H1 (cell line): ENCODE measurements at regions not wholly inside any gene's neighbourhood (a gene's known extent, or its start where the extent isn't known, plus 50 kb on each side); places are given as distances from the start of the nearest gene placed in this dataset.
A peak's percentile ranks its signal among the peaks of the same experiment; 100 is the strongest.

Experiments used
- CTCF ChIA-PET: fragments of 300-600 bp; sonication (Branson Sonifier 250); formaldehyde crosslinking; loops from one replicate; lab custom pipeline; 2021; ENCODE audit not compliant: partially characterized antibody; lab: Charles Lee
- POLR2A ChIA-PET: fragments of 300-600 bp; sonication (Branson Sonifier 250); formaldehyde crosslinking; loops from one replicate; lab custom pipeline; 2021; ENCODE audit warnings: inconsistent platforms; ENCODE audit not compliant: partially characterized antibody; lab: Charles Lee
- DNase-seq, 2 experiments: peaks; one replicate each; pipeline versions ENCODE4 v3.0.0 to v3.0.0-alpha.2; 2010 to 2022; ENCODE audit warnings: low spot score in 2 of 2, low read depth in 1 of 2, mixed read lengths in 1 of 2
- FAIRE-seq: peaks from 2 replicates; lab custom pipeline; 2011; peaks lifted over from hg19 to GRCh38; lab: Jason Lieb, UNC
- H2AFZ ChIP-seq: 2 replicates; pipeline ENCODE4 v1.8.1; 2012; ENCODE audit warnings: low read length, inconsistent platforms
- H2AK5ac ChIP-seq: 2 replicates; pipeline ENCODE4 v1.6.1; 2013; ENCODE audit warnings: low read depth, low read length
- H2BK120ac ChIP-seq: replicated peaks from 2 replicates; pipeline ENCODE3; 2013; ENCODE audit warnings: low read depth, low read length, inconsistent platforms
- H2BK12ac ChIP-seq: 2 replicates; pipeline ENCODE4 v1.6.1; 2013; ENCODE audit warnings: low read depth, low read length
- H2BK15ac ChIP-seq: 2 replicates; pipeline ENCODE4 v1.6.1; 2013; ENCODE audit warnings: low read length
- H2BK20ac ChIP-seq: 2 replicates; pipeline ENCODE4 v1.6.1; 2013; ENCODE audit warnings: low read length
- H2BK5ac ChIP-seq: 2 replicates; pipeline ENCODE4 v1.6.1; 2013; ENCODE audit warnings: low read depth, low read length
- H3K14ac ChIP-seq: 2 replicates; pipeline ENCODE4 v1.6.1; 2013; ENCODE audit warnings: inconsistent platforms; ENCODE audit not compliant: insufficient read length
- H3K18ac ChIP-seq: 2 replicates; pipeline ENCODE4 v1.6.1; 2013; ENCODE audit warnings: low read length; ENCODE audit errors: extremely low read depth
- H3K23ac ChIP-seq: 2 replicates; pipeline ENCODE4 v1.6.1; 2013; ENCODE audit warnings: inconsistent platforms; ENCODE audit not compliant: insufficient read length
- H3K23me2 ChIP-seq: 2 replicates; pipeline ENCODE4 v1.6.1; 2013; ENCODE audit warnings: low read depth, low read length
- H3K27ac ChIP-seq: 2 replicates; pipeline ENCODE4 v1.6.1; 2011; ENCODE audit warnings: low read depth, low read length, inconsistent platforms
- H3K27me3 ChIP-seq, 4 experiments: replicated peaks in 1 of 4; 1 replicate in 1 of 4; 2 replicates in 3 of 4; pipeline versions ENCODE4 v1.6.1 to v1.8.1; 2011 to 2013; ENCODE audit warnings: low read length in 3 of 4, mild to moderate bottlenecking in 3 of 4, inconsistent platforms in 2 of 4, mixed read lengths in 2 of 4, moderate library complexity in 1 of 4; ENCODE audit not compliant: control insufficient read depth in 3 of 4, insufficient read depth in 3 of 4; ENCODE audit errors: extremely low read depth in 1 of 4
- H3K36me3 ChIP-seq, 4 experiments: 2 replicates each; pipeline versions ENCODE4 v1.6.1 to v1.8.1; 2011 to 2013; ENCODE audit warnings: mild to moderate bottlenecking in 4 of 4, low read length in 3 of 4, moderate library complexity in 2 of 4, control low read depth in 1 of 4, inconsistent platforms in 1 of 4; ENCODE audit not compliant: insufficient read depth in 4 of 4, control insufficient read depth in 2 of 4
- H3K4ac ChIP-seq: replicated peaks from 2 replicates; pipeline ENCODE3; 2013; ENCODE audit warnings: low read length, low read depth, mixed read lengths, inconsistent platforms; ENCODE audit not compliant: insufficient read length
- H3K4me1 ChIP-seq, 4 experiments: replicated peaks in 1 of 4; 1 replicate in 1 of 4; 2 replicates in 3 of 4; pipeline versions ENCODE4 v1.6.1 to v1.8.1; 2011 to 2013; ENCODE audit warnings: low read length in 3 of 4, inconsistent platforms in 2 of 4, mixed read lengths in 1 of 4; ENCODE audit not compliant: insufficient read depth in 4 of 4, control insufficient read depth in 3 of 4
- H3K4me2 ChIP-seq, 2 experiments: 2 replicates each; pipeline versions ENCODE4 v1.6.1 to v1.8.1; 2011 to 2013; ENCODE audit warnings: low read depth in 2 of 2, low read length in 2 of 2, control low read depth in 1 of 2, inconsistent platforms in 1 of 2, mild to moderate bottlenecking in 1 of 2; ENCODE audit not compliant: insufficient read depth in 1 of 2
- H3K4me3 ChIP-seq, 4 experiments: fragments of 200-600, 300-600 bp in 1 of 4; sonication (generic), shearing (Covaris generic), sonication (Bioruptor Twin) in 1 of 4; 2 replicates each; pipeline versions ENCODE4 v1.5.1 to v1.8.1; 2011 to 2016; ENCODE audit warnings: low read length in 4 of 4, low read depth in 3 of 4, control low read depth in 2 of 4, inconsistent platforms in 2 of 4, mild to moderate bottlenecking in 2 of 4, mixed read lengths in 1 of 4, moderate library complexity in 1 of 4; ENCODE audit not compliant: insufficient read depth in 2 of 4; ENCODE audit errors: extremely low read depth in 1 of 4
- H3K56ac ChIP-seq: replicated peaks from 2 replicates; pipeline ENCODE3; 2013; ENCODE audit warnings: low read depth, mild to moderate bottlenecking, mixed read lengths, low read length, inconsistent platforms; ENCODE audit not compliant: insufficient read length
- H3K79me1 ChIP-seq: 2 replicates; pipeline ENCODE4 v1.6.1; 2013; ENCODE audit warnings: low read depth, low read length, control low read depth
- H3K79me2 ChIP-seq, 2 experiments: 2 replicates each; pipeline versions ENCODE4 v1.6.1 to v1.8.1; 2012 to 2013; ENCODE audit warnings: low read length in 2 of 2, mild to moderate bottlenecking in 2 of 2, inconsistent platforms in 1 of 2; ENCODE audit not compliant: insufficient read depth in 2 of 2, control insufficient read depth in 1 of 2
- H3K9ac ChIP-seq, 4 experiments: replicated peaks in 1 of 4; 1 replicate in 1 of 4; 2 replicates in 3 of 4; pipeline versions ENCODE4 v1.6.1 to v1.8.1; 2011 to 2013; ENCODE audit warnings: low read depth in 3 of 4, low read length in 3 of 4, control low read depth in 2 of 4, mild to moderate bottlenecking in 2 of 4, moderate library complexity in 2 of 4, inconsistent platforms in 1 of 4; ENCODE audit errors: extremely low read depth in 1 of 4
- H3K9me3 ChIP-seq, 2 experiments: 2 replicates each; pipeline versions ENCODE4 v1.6.1 to v1.8.1; 2012 to 2013; ENCODE audit warnings: mild to moderate bottlenecking in 2 of 2, moderate library complexity in 2 of 2, control low read depth in 1 of 2, inconsistent platforms in 1 of 2, low read depth in 1 of 2, low read length in 1 of 2, mixed read lengths in 1 of 2; ENCODE audit not compliant: insufficient read depth in 2 of 2
- H4K20me1 ChIP-seq, 2 experiments: replicated peaks in 1 of 2; 2 replicates each; pipeline versions ENCODE3 to v1.8.1; 2011 to 2013; ENCODE audit warnings: inconsistent platforms in 2 of 2, low read length in 2 of 2, mild to moderate bottlenecking in 1 of 2; ENCODE audit not compliant: insufficient read depth in 2 of 2, control insufficient read depth in 1 of 2
- H4K5ac ChIP-seq: 2 replicates; pipeline ENCODE4 v1.6.1; 2013; ENCODE audit warnings: low read length, low read depth, mixed read lengths, inconsistent platforms; ENCODE audit not compliant: insufficient read length
- H4K8ac ChIP-seq: 2 replicates; pipeline ENCODE4 v1.8.0; 2013; ENCODE audit warnings: mild to moderate bottlenecking, moderate library complexity, low read length, inconsistent platforms; ENCODE audit not compliant: insufficient read depth; ENCODE audit errors: extremely low read depth
- H4K91ac ChIP-seq: replicated peaks from 2 replicates; pipeline ENCODE3; 2013; ENCODE audit warnings: low read length, mixed read lengths, inconsistent platforms; ENCODE audit not compliant: insufficient read length
- ASH2L ChIP-seq: fragments of 200-600, 300-600 bp; sonication (generic); IDR thresholded peaks from one replicate; pipeline ENCODE4 v1.7.1; 2017; ENCODE audit warnings: low read length
- CEBPB ChIP-seq: IDR thresholded peaks from 2 replicates; pipeline ENCODE4 v1.6.1; 2012; ENCODE audit warnings: low read depth, low read length
- E2F6 ChIP-seq: IDR thresholded peaks from 2 replicates; pipeline ENCODE4 v1.6.1; 2012; ENCODE audit warnings: inconsistent platforms
- EZH2 ChIP-seq: fragments of 200-600 bp; sonication (generic); IDR thresholded peaks from 2 replicates; pipeline ENCODE4 v1.7.1; 2012; ENCODE audit warnings: low read depth, mild to moderate bottlenecking, moderate library complexity, low read length, inconsistent platforms; ENCODE audit not compliant: severe bottlenecking
- KDM1A ChIP-seq: fragments of 200-600, 300-600 bp; sonication (generic); IDR thresholded peaks from 2 replicates; pipeline ENCODE4 v1.7.1; 2016; ENCODE audit warnings: mild to moderate bottlenecking, low read length, borderline replicate concordance
- MAX ChIP-seq: IDR thresholded peaks from 2 replicates; pipeline ENCODE4 v1.6.1; 2012; ENCODE audit warnings: inconsistent platforms
- NRF1 ChIP-seq: IDR thresholded peaks from 2 replicates; pipeline ENCODE4 v1.6.1; 2011; ENCODE audit warnings: mild to moderate bottlenecking, low read depth, low read length, improper control_type of control experiment
- RNF2 ChIP-seq: fragments of 200-900, 300-1000 bp; sonication (generic); IDR thresholded peaks from 2 replicates; pipeline ENCODE4 v1.7.1; 2016; ENCODE audit warnings: borderline replicate concordance, low read depth, mild to moderate bottlenecking, antibody characterized with exemption, low read length; ENCODE audit not compliant: poor library complexity, severe bottlenecking; ENCODE audit errors: missing control alignments
- SAP30 ChIP-seq: fragments of 300-600 bp; sonication (generic); IDR thresholded peaks from 2 replicates; pipeline ENCODE4 v1.7.1; 2012; ENCODE audit warnings: low read length, moderate library complexity, mild to moderate bottlenecking, inconsistent platforms; ENCODE audit not compliant: insufficient read depth, insufficient replicate concordance
- SUZ12 ChIP-seq: fragments of 200-600 bp; sonication (generic); IDR thresholded peaks from 2 replicates; pipeline ENCODE4 v1.6.1; 2012; ENCODE audit warnings: mild to moderate bottlenecking, inconsistent platforms, low read length, moderate library complexity, mixed read lengths
- TBP ChIP-seq: IDR thresholded peaks from 2 replicates; pipeline ENCODE4 v1.6.1; 2011; ENCODE audit warnings: low read depth, low read length, improper control_type of control experiment
- TCF12 ChIP-seq: IDR thresholded peaks from 2 replicates; pipeline ENCODE4 v1.6.1; 2011; ENCODE audit warnings: low read depth, mild to moderate bottlenecking, low read length
- WGBS, 2 experiments: shearing (Covaris generic) in 1 of 2; methylation state at CpG; one replicate each; pipeline versions ENCODE4 v1.1.6 to v1.1.7; 2013 to 2015; ENCODE audit warnings: low lambda C conversion rate in 2 of 2, mixed read lengths in 2 of 2, inconsistent platforms in 1 of 2, low coverage in 1 of 2, missing lambda C conversion rate in 1 of 2; ENCODE audit not compliant: insufficient replicate concordance in 2 of 2, insufficient coverage in 1 of 2, insufficient read length in 1 of 2; ENCODE audit errors: extremely low coverage in 1 of 2, missing lambda C conversion rate in 1 of 2; 5-methylcytosine and 5-hydroxymethylcytosine counted together

- FAIRE-seq = no peak
- Histone ChIP-seq H3K4me2 (no peak overlapping the region), H3K4me1 (peaks cover 4 to 8% (median 6%) of the 10 kb centered on the region in 4 experiments; a peak in 4 of 7 replicates), H3K23ac (no peak overlapping the region), H4K20me1 (no peaks in the 10 kb centered on the region), H3K27ac (no peak overlapping the region), H3K56ac (no peak overlapping the region), H2BK20ac (no peak overlapping the region), H2BK120ac (no peak overlapping the region), H3K36me3 (no peaks in the 10 kb centered on the region), H3K14ac (no peak overlapping the region), H4K8ac (no peak overlapping the region), H2BK15ac (no peak overlapping the region), H2BK12ac (no peak overlapping the region), H4K5ac (no peak overlapping the region), H3K4me3 (no peak overlapping the region), H2BK5ac (no peak overlapping the region), H3K9me3 (no peaks in the 10 kb centered on the region), H3K23me2 (no peaks in the 10 kb centered on the region), H3K18ac (no peak overlapping the region), H3K9ac (no peak overlapping the region), H3K79me1 (no peaks in the 10 kb centered on the region), H2AFZ (peak overlapping the region; percentile 86; the same call in 1 of the 2 replicates), H4K91ac (no peak overlapping the region), H3K4ac (no peak overlapping the region), H3K79me2 (no peaks in the 10 kb centered on the region), H2AK5ac (no peak overlapping the region), H3K27me3 (no peaks in the 10 kb centered on the region)
- ChIA-PET CTCF (no interaction called here), POLR2A (no interaction called here)
- DNase-seq = no peak
- 87% methylated on average over 1 of the region's 1 CpG; no CpG with 5 or more reads in 1 of the 2 experiments for WGBS, 2 experiments
- TF ChIP-seq EZH2 (no peak), CEBPB (no peak), ASH2L (no peak), MAX (no peak), SAP30 (no peak), SUZ12 (no peak), E2F6 (no peak), TBP (no peak), KDM1A (no peak), RNF2 (no peak), NRF1 (no peak), TCF12 (no peak)
Measured at GRCh38 chr22:33991620-33992019, 71.3 kb upstream of the LARGE1 start.
